DMS114 treated with DMSO at 0.1 percent for 48 hours (cell line): ENCODE measurements at regions not wholly inside any gene's neighbourhood (a gene's known extent, or its start where the extent isn't known, plus 50 kb on each side); places are given as distances from the start of the nearest gene placed in this dataset.

Experiments
- DNase-seq: peaks from one replicate; lab custom pipeline; 2025; ENCODE audit not compliant: unreplicated experiment; lab: John Stamatoyannopoulos, UW

DNA sequence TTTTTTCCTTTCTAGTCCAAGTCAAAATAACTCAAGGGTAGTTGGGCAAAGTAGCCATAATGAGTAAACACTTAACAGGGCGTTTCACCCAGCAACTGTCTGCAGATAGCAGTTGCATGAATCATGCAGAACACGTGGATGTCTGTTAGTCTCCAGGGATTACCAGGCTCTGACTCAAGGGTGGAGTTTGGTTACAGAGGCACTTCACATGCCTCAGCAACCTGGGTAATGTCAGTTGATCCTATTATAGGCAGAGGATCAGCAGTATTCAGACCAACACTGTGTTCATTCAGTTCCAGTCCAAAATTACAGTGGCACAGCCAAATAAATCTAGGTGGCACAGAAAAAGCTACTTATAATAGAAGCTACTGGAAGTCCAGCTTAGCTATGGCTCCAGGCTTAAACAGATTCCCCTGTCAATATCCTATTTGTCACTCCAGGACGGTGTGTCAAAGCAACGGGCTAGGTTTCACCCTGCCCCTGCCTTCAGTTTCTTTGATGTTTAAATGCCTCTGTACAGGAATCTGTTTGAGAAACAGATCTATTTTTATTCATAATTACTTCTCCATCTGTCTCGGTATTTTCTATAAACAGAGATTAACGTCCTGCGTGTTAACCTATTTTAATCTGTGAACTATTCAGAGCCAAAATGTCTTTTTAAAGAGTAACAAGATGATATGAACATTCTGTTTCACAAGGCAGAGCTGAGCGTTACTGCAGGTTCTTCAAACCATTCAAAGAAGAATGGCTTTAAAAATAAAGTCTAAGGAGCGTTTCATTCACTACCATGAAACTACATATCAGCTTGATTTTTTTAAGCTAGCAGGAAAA is 162.6 kb upstream of the AKR1E2 start:
- no peak for DNase-seq

DNA sequence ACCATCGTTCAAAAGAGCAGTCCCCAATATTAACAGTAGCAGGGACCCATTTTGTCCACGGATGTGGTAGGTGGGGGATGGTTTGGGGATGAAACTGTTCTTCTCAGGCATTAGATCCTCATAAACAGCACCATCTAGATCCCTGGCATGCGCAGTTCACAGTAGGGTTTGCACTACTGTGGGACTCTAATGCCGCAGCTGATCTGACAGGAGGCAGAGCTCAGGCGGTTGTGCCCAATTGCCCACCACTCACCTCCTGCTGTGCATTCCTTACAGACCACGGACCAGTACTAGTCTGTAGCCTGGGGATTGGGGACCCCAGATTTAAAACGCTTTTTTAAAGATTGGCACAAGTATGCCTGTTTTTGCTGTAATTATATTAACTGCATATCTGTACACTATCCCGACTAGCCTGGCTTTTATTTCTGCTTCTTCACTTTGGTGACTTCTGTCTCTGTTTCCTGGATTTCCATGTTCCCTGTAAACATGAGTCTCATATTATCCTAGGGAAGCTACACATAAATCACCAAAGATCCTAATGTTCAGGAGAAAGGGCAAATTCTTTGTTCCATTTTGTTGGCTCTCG is 163.3 kb upstream of the AKR1E2 start:
- DNase-seq = no peak

DNA sequence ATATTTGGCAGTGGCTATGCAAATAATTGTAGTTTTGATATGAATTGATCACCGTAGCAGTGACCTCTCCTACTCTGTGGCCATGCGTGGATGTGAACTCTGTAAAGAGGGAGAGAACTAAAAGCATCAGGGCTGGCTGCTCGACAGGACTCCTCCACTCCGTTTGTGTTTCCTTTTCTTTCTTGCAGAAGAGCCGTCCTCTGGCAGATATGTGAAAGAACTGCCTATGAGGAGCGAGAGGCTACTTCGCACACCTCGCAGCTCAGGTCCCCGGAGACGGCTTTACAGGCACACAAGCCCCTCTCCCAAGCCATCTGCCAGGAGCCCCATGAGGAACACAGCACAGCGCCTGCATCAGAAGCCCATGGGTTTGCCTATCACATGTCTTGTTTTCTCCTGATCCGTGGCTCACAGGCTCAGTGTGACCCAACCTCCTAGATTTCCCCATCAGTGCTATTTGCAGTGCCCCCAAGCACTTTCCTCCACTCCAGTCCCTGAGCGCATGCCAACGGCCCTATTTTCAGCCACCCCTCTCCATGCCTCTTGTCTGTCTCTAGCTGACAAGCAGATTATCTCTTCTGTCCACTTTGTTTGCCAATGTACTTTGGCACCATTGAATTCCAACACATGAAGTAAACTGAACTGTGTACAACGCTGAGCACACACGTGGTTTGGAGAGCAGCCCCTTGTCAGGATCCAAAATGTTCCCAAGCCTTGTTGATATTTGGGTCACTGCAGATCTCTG is 164.3 kb upstream of the AKR1E2 start:
- DNase-seq = no peak

GRCh38 chr10:4658777-4659176 is 167.2 kb upstream of the AKR1E2 start:
- no peak for DNase-seq

- DNase-seq = peak; percentile 61
Measured at GRCh38 chr10:4656576-4657194, 169.3 kb upstream of the AKR1E2 start.

- no peak for DNase-seq
Measured at GRCh38 chr10:4655879-4656278, 170.1 kb upstream of the AKR1E2 start.

- DNase-seq = no peak
Measured at GRCh38 chr10:4655406-4655805, 170.6 kb upstream of the AKR1E2 start.

DNA sequence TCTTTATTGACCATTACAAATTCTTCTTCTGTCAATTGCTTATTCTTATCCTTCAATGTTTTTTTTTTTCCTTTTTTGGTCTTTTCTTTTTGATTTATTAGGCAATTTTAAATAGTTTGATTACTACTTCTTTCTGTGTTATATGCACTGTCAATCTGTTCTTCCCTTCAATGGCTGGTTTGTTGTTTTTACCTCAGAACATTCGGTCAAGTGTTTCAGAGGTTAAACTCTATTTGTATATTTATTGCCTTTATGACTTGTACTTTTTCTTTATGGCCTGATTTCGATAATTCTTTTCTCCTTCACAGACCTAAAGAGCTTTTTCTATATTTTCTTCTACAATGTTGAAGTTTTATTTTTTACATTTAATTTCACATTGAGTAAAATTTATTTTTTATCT is 171.5 kb upstream of the AKR1E2 start:
- DNase-seq = no peak

DNA sequence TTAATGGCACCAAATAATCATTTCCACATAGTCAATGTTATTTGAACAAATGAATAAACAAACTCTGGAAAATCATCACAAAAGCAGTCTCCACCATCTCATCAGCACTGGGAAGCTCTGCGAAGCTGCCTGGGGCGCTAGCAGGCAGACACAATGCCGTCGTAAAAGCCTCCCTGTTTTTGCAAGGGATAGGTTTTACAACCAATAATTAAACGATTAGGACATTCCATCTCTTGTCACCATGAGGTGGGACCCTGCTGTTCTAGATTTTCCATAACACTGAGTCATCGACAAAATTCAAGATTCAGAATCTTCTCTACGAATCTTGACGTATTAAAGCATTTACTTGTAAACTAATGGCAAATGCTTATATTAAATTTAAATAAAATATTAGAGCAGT is 172.8 kb upstream of the AKR1E2 start:
- no peak for DNase-seq

GRCh38 chr10:4652111-4653010 is 173.6 kb upstream of the AKR1E2 start:
- no peak for DNase-seq

GRCh38 chr10:4651404-4652037 is 174.5 kb upstream of the AKR1E2 start:
- no peak for DNase-seq

DNA sequence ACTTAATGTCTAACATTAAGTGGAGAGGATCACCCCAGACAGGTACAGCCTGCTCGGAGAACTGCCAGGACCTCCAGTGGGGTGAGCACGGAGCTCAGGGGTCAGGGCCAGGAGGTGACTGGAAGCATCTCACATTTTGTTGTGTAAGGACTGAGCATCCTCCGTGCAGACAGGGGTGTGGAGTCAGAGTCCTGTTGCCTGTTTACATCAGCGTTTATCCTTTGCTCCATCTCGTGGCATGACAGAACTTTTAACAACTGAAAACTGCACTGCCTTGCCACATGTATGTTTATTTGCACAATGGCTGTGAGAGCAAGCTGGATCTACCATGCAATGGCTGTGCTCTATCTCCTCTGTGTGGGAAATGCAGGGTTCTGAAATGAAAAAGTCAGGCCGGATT is 175.4 kb upstream of the AKR1E2 start:
- no peak for DNase-seq

DNA sequence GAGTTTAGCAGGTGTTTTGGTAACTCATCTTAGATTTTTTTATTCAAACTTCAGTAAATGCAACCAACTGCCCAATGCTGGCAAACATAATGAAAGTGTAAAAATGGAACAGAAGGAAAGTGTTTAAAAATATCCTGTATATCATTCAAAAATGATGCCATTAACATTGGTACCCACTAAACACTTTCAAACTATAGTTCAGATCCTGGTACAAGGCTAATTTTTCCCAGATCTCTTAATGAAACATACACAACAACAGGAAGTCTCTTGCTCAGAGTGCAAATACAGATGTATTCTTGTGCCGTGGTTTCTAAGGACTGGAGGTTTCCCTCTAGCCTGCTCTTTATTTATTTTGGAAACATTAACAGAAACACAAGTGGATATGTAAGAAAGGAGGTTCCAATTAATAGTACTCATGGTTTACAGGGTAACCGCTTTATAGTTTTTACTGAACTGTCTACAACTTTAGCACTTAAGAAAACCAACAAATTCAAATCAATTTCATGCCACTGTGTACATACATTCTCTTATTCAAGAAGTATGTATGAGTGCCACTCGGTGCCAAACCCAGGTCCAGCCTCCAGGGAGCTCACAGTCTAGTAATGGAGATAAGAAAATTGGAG is 176.0 kb upstream of the AKR1E2 start:
- no peak for DNase-seq

GRCh38 chr10:4649471-4649870 is 176.5 kb upstream of the AKR1E2 start:
- no peak for DNase-seq

- DNase-seq = no peak
Measured at GRCh38 chr10:4648999-4649398, 177.0 kb upstream of the AKR1E2 start.

DNA sequence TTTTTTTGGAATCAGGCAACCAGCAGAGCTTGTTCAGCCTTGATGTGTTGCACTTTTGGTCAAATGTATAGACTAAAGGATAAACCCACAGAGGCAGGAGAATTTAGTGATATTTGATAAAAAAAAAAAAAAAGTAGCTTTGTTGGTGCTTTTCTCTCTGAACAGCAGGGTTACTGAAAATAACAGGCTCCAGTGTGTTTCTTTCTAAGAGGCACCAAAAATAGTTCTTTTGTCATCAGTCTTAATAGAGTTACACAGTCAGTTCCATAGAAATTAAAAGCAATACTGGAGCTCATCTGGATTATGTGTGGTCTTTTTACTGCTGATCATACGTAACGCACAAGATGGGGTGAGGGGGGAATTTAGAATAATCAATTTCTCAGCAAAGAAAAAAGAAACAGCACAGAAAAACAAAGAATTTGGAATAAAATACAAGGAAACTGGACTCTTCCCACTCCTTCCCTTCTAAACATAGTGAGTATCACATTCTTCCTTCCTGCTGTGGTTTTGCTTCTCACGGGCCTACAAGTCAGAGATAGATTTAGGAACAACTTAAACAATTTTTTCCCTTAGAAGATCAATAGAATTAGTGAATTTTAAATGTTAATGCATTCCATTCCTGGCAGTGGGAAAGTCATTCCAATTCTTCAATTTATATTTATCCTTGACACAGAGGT is 178.8 kb upstream of the AKR1E2 start:
- DNase-seq = no peak

DNA sequence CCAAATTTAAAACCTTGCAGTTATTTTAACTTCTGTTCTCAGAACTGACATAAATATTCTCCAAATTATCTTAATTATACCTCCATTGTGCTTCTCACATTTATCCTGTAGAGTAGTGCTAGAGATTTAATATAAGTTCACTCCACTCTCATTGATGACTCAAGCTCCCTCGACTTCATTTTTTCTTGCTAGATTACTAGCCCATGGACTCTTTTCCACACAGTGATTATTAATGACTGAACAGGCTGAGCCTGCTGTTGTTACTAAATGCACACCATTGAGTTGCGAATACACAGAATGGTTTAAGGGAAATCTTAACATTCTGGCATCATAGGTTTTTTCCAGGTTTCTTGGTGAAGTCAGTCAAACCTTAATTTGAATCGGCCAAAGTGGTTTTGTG is 179.5 kb upstream of the AKR1E2 start:
- DNase-seq = no peak

- no peak for DNase-seq
Measured at GRCh38 chr10:4645836-4646235, 180.2 kb upstream of the AKR1E2 start.

DNA sequence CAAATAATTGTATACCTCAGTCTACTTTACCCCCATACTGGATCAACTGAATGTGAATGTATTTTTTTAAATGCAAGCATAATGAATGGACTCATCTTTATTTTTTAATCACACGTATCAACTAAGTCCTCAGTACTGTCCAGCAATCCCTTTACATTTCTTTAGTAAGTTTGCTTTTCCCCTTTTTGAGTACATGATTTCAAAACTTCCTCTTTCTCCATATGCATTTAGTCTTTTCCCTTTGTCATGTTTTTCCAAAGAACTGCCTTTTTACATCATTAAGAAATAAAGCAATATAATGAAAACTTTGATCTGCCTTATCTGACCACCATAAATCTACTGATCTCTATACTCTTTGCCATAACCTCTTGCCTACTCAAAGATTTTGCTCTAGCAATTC is 182.5 kb upstream of the AKR1E2 start:
- DNase-seq = no peak
